Gastroesophageal sphincter (tissue), 4 donors: ENCODE measurements at regions not wholly inside any gene's neighbourhood (a gene's known extent, or its start where the extent isn't known, plus 50 kb on each side); places are given as distances from the start of the nearest gene placed in this dataset.

Source experiments
- ATAC-seq: fragments of 150-250 bp; one replicate; pipeline ENCODE4 v1.9.1; 2016; ENCODE audit warnings: mild to moderate bottlenecking, moderate library complexity
- H3K27ac ChIP-seq, 4 donors: fragments of 200-600 bp; sonication (generic) in 3 of 4; 1 replicate in 3 of 4; 2 replicates in 1 of 4; pipeline ENCODE4 v1.5.1; 2016 to 2019
- H3K27me3 ChIP-seq: fragments of 200-600 bp; sonication (generic); one replicate; pipeline ENCODE4 v1.5.1; 2019
- H3K36me3 ChIP-seq, 2 donors: fragments of 200-600 bp; sonication (generic); one replicate each; pipeline ENCODE4 v1.5.1; 2019; ENCODE audit warnings: control low read depth in 1 of 2
- H3K4me1 ChIP-seq, 3 donors: fragments of 200-600 bp; sonication (generic); 1 replicate in 2 of 3; 2 replicates in 1 of 3; pipeline ENCODE4 v1.5.1; 2016 to 2019; ENCODE audit warnings: control low read depth in 2 of 3
- H3K4me3 ChIP-seq, 2 donors: fragments of 200-600 bp; sonication (generic); one replicate each; pipeline ENCODE4 v1.5.1; 2019; ENCODE audit warnings: mild to moderate bottlenecking in 1 of 2, moderate library complexity in 1 of 2
- H3K9me3 ChIP-seq, 3 donors: fragments of 200-600 bp; sonication (generic); one replicate each; pipeline ENCODE4 v1.5.1; 2017 to 2019; ENCODE audit warnings: control low read depth in 2 of 3
- CTCF ChIP-seq, 4 experiments: fragments of 200-600 bp in 2 of 4; fragments of 450-650 bp in 2 of 4; sonication (generic) in 1 of 4; IDR thresholded peaks; one replicate each; pipeline ENCODE4 v1.5.1; 2017 to 2019; ENCODE audit warnings: antibody characterized with exemption in 4 of 4, mild to moderate bottlenecking in 2 of 4, moderate library complexity in 2 of 4
- EP300 ChIP-seq: sonication (generic); formaldehyde crosslinking; IDR thresholded peaks from one replicate; pipeline ENCODE4 v1.6.1; 2017; ENCODE audit warnings: antibody characterized with exemption, mild to moderate bottlenecking
- POLR2A ChIP-seq, 2 donors: fragments of 450-650 bp; IDR thresholded peaks; one replicate each; pipeline ENCODE4 v1.6.1; 2017; ENCODE audit warnings: antibody characterized with exemption in 2 of 2, mild to moderate bottlenecking in 2 of 2, moderate library complexity in 1 of 2
- POLR2AphosphoS5 ChIP-seq: sonication (generic); formaldehyde crosslinking; IDR thresholded peaks from one replicate; pipeline ENCODE4 v1.6.1; 2017; ENCODE audit warnings: antibody characterized with exemption
- WGBS, 2 donors: methylation state at CpG; one replicate each; pipeline ENCODE4 v1.1.5; 2018; ENCODE audit warnings: low coverage in 1 of 2; 5-methylcytosine and 5-hydroxymethylcytosine counted together

- H3K27ac ChIP-seq, result no peak overlapping the region
- no peak for TF ChIP-seq CTCF (IDR thresholded peaks at IDR 0.05)
- no peak for TF ChIP-seq POLR2A (IDR thresholded peaks at IDR 0.05)
- TF ChIP-seq POLR2AphosphoS5, result no peak
- TF ChIP-seq EP300, result no peak
Observed at GRCh38 chr11:119940401-119940976, 197.4 kb downstream of the TRIM29 start.

GRCh38 chr11:119937412-119937811, 200.5 kb downstream of the TRIM29 start:
- 72 to 80% methylated on average over 1 to 4 of the region's 4 CpGs for WGBS, 2 donors
- Histone ChIP-seq H3K27ac (no peak overlapping the region), H3K4me3 (no peak overlapping the region), H3K27me3 (peaks cover 65% of the 10 kb centered on the region), H3K36me3 (no peaks in the 10 kb centered on the region), H3K9me3 (no peaks in the 10 kb centered on the region), H3K4me1 (no peaks in the 10 kb centered on the region)
- ATAC-seq, result no peak
- TF ChIP-seq POLR2A (IDR thresholded peaks at IDR 0.05) (no peak), POLR2AphosphoS5 (no peak), CTCF (IDR thresholded peaks at IDR 0.05) (no peak), EP300 (no peak)

More at GRCh38 chr11:119940401-119940976, 197.4 kb downstream of the TRIM29 start:
- Histone ChIP-seq H3K9me3 (no peaks in the 10 kb centered on the region), H3K27me3 (peaks cover 72% of the 10 kb centered on the region), H3K4me3 (no peak overlapping the region), H3K4me1 (no peaks in the 10 kb centered on the region), H3K36me3 (no peaks in the 10 kb centered on the region)
- 70 to 93% methylated on average over 3 to 7 of the region's 7 CpGs for WGBS, 2 donors
- no peak for ATAC-seq

GRCh38 chr11:119936426-119936825, 201.5 kb downstream of the TRIM29 start:
- no peak overlapping the region for H3K4me3 ChIP-seq
- 17 to 63% methylated on average over 1 to 5 of the region's 5 CpGs for WGBS, 2 donors
- no peaks in the 10 kb centered on the region for H3K4me1 ChIP-seq
- no peak for ATAC-seq
- H3K27ac ChIP-seq, result no peak overlapping the region
- peaks cover 57% of the 10 kb centered on the region for H3K27me3 ChIP-seq
- H3K9me3 ChIP-seq, result no peaks in the 10 kb centered on the region
- TF ChIP-seq POLR2A (IDR thresholded peaks at IDR 0.05), result no peak
- TF ChIP-seq CTCF (IDR thresholded peaks at IDR 0.05), result no peak
- TF ChIP-seq POLR2AphosphoS5, result no peak
- TF ChIP-seq EP300, result no peak
- H3K36me3 ChIP-seq, result no peaks in the 10 kb centered on the region

- peaks cover 59% of the 10 kb centered on the region for H3K27me3 ChIP-seq
- no peak overlapping the region for H3K27ac ChIP-seq
- no peaks in the 10 kb centered on the region for H3K36me3 ChIP-seq
- ATAC-seq, result no peak
- H3K9me3 ChIP-seq, result no peaks in the 10 kb centered on the region
- TF ChIP-seq POLR2A (IDR thresholded peaks at IDR 0.05) (no peak), EP300 (no peak), POLR2AphosphoS5 (no peak), CTCF (IDR thresholded peaks at IDR 0.05) (no peak)
- 83% methylated on average over 1 of the region's 7 CpGs; no CpG with 5 or more reads in 1 of the 2 donors for WGBS, 2 donors
- no peak overlapping the region for H3K4me3 ChIP-seq
- H3K4me1 ChIP-seq, result no peaks in the 10 kb centered on the region
Observed at GRCh38 chr11:119935349-119935925, 202.5 kb downstream of the TRIM29 start.

- Histone ChIP-seq H3K36me3 (no peaks in the 10 kb centered on the region), H3K27me3 (peaks cover 61% of the 10 kb centered on the region), H3K27ac (no peak overlapping the region), H3K9me3 (no peaks in the 10 kb centered on the region), H3K4me3 (no peak overlapping the region), H3K4me1 (no peaks in the 10 kb centered on the region)
- WGBS, 2 donors, result 60 to 76% methylated on average over 1 to 4 of the region's 5 CpGs
- TF ChIP-seq POLR2A (IDR thresholded peaks at IDR 0.05), result no peak
- no peak for TF ChIP-seq CTCF (IDR thresholded peaks at IDR 0.05)
- TF ChIP-seq POLR2AphosphoS5, result no peak
- no peak for TF ChIP-seq EP300
- no peak for ATAC-seq
Observed at GRCh38 chr11:119934866-119935265, 203.0 kb downstream of the TRIM29 start.
